ENCODE measurements at regions not wholly inside any gene's neighbourhood (a gene's known extent, or its start where the extent isn't known, plus 50 kb on each side); places are given as distances from the start of the nearest gene placed in this dataset.

- no peak for TF ChIP-seq EZH2phosphoT487 (IDR thresholded peaks at IDR 0.05; ENCODE audit: low read length)
- TF ChIP-seq EZH2 (optimal IDR thresholded peaks at IDR 0.05; ENCODE audit: low read depth, low read length): no peak
- TF ChIP-seq CTCF (IDR thresholded peaks at IDR 0.05; ENCODE audit: low read length): no peak
These were observed 152.6 kb upstream of the EXOC2 start for GRCh38 chr6:845566-845965.

GRCh38 chr6:845101-845500, 152.2 kb upstream of the EXOC2 start:
- no peaks in the 10 kb centered on the region for H3K27me3 ChIP-seq (replicated peaks; ENCODE audit: insufficient read depth, low read length)
- no peaks in the 10 kb centered on the region for H3K9me2 ChIP-seq (replicated peaks; ENCODE audit: insufficient read depth, low read length)

More at GRCh38 chr6:845566-845965, 152.6 kb upstream of the EXOC2 start:
- no peaks in the 10 kb centered on the region for H3K27me3 ChIP-seq (replicated peaks; ENCODE audit: insufficient read depth, low read length)
- H3K36me3 ChIP-seq (replicated peaks; ENCODE audit: insufficient read depth, low read length): no peaks in the 10 kb centered on the region
- no peaks in the 10 kb centered on the region for H3K4me1 ChIP-seq (ENCODE audit: low read length)
- no peak overlapping the region for H3K4me2 ChIP-seq (ENCODE audit: low read depth, low read length)
- no peak overlapping the region for H3K27ac ChIP-seq (ENCODE audit: low read length)
- H3K4me3 ChIP-seq (ENCODE audit: low read length): no peak overlapping the region
- no peaks in the 10 kb centered on the region for H3F3A ChIP-seq (ENCODE audit: insufficient read depth, low read length)
- no peak for DNase-seq
- no peaks in the 10 kb centered on the region for H3K79me2 ChIP-seq (ENCODE audit: low read length)
- no peaks in the 10 kb centered on the region for H3K9me3 ChIP-seq (replicated peaks; ENCODE audit: insufficient read depth, low read length)
- H2AFZ ChIP-seq (ENCODE audit: low read length): no peak overlapping the region
- H3K9me2 ChIP-seq (replicated peaks; ENCODE audit: insufficient read depth, low read length): no peaks in the 10 kb centered on the region
- H3K9ac ChIP-seq (ENCODE audit: low read length): no peak overlapping the region
- no peaks in the 10 kb centered on the region for H4K20me1 ChIP-seq (ENCODE audit: insufficient read depth, low read length)

GRCh38 chr6:842141-842540, 149.2 kb upstream of the EXOC2 start:
- Histone ChIP-seq H3K4me3 (ENCODE audit: low read length) (no peak overlapping the region), H3K9me3 (replicated peaks; ENCODE audit: insufficient read depth, low read length) (no peaks in the 10 kb centered on the region), H3K9me2 (replicated peaks; ENCODE audit: insufficient read depth, low read length) (no peaks in the 10 kb centered on the region), H2AFZ (ENCODE audit: low read length) (no peak overlapping the region), H3K4me2 (ENCODE audit: low read depth, low read length) (no peak overlapping the region), H3K27ac (ENCODE audit: low read length) (no peak overlapping the region), H3K27me3 (replicated peaks; ENCODE audit: insufficient read depth, low read length) (no peaks in the 10 kb centered on the region), H4K20me1 (ENCODE audit: insufficient read depth, low read length) (no peaks in the 10 kb centered on the region), H3K9ac (ENCODE audit: low read length) (no peak overlapping the region), H3K4me1 (ENCODE audit: low read length) (no peaks in the 10 kb centered on the region), H3F3A (ENCODE audit: insufficient read depth, low read length) (no peaks in the 10 kb centered on the region), H3K36me3 (replicated peaks; ENCODE audit: insufficient read depth, low read length) (no peaks in the 10 kb centered on the region), H3K79me2 (ENCODE audit: low read length) (no peaks in the 10 kb centered on the region)
- DNase-seq: no peak
- TF ChIP-seq EZH2phosphoT487 (IDR thresholded peaks at IDR 0.05; ENCODE audit: low read length) (no peak), EZH2 (optimal IDR thresholded peaks at IDR 0.05; ENCODE audit: low read depth, low read length) (no peak), CTCF (IDR thresholded peaks at IDR 0.05; ENCODE audit: low read length) (no peak)

More at GRCh38 chr6:845101-845500, 152.2 kb upstream of the EXOC2 start:
- Histone ChIP-seq H2AFZ (ENCODE audit: low read length) (no peak overlapping the region), H3K9ac (ENCODE audit: low read length) (no peak overlapping the region), H3K4me2 (ENCODE audit: low read depth, low read length) (no peak overlapping the region), H3K4me3 (ENCODE audit: low read length) (no peak overlapping the region), H3K27ac (ENCODE audit: low read length) (no peak overlapping the region), H3K36me3 (replicated peaks; ENCODE audit: insufficient read depth, low read length) (no peaks in the 10 kb centered on the region), H3K9me3 (replicated peaks; ENCODE audit: insufficient read depth, low read length) (no peaks in the 10 kb centered on the region), H3K79me2 (ENCODE audit: low read length) (no peaks in the 10 kb centered on the region), H3F3A (ENCODE audit: insufficient read depth, low read length) (no peaks in the 10 kb centered on the region), H3K4me1 (ENCODE audit: low read length) (no peaks in the 10 kb centered on the region), H4K20me1 (ENCODE audit: insufficient read depth, low read length) (no peaks in the 10 kb centered on the region)
- DNase-seq: no peak
- no peak for TF ChIP-seq EZH2 (optimal IDR thresholded peaks at IDR 0.05; ENCODE audit: low read depth, low read length)
- TF ChIP-seq EZH2phosphoT487 (IDR thresholded peaks at IDR 0.05; ENCODE audit: low read length): no peak
- no peak for TF ChIP-seq CTCF (IDR thresholded peaks at IDR 0.05; ENCODE audit: low read length)

Data from MM.1S (cell line).